Activated CD8-positive, alpha-beta T cell treated with anti-CD3 and anti-CD28 coated beads for 36 hours (primary cell): ENCODE measurements at regions not wholly inside any gene's neighbourhood (a gene's known extent, or its start where the extent isn't known, plus 50 kb on each side); places are given as distances from the start of the nearest gene placed in this dataset.

Experiments
- ATAC-seq: fragments of 200-7000 bp; cut with Tn5 transposase; one replicate; pipeline ENCODE4 v1.10.0; 2021; ENCODE audit warnings: mild to moderate bottlenecking, moderate library complexity
- CTCF ChIA-PET: fragments of 350-600 bp; sonication (Branson Sonifier 250); formaldehyde crosslinking; loops from one replicate; lab custom pipeline; 2021; ENCODE audit warnings: antibody characterized with exemption; lab: Charles Lee
- POLR2A ChIA-PET: fragments of 350-600 bp; sonication (Branson Sonifier 250); formaldehyde crosslinking; loops from one replicate; lab custom pipeline; 2021; ENCODE audit warnings: antibody characterized with exemption; lab: Charles Lee
- DNase-seq: peaks from one replicate; pipeline ENCODE4 v3.0.0-alpha.2; 2020
- H3K27ac Mint-ChIP-seq: one replicate; pipeline ENCODE4 v1.8.0; 2021; ENCODE audit warnings: mild to moderate bottlenecking, mixed read lengths
- H3K27me3 Mint-ChIP-seq: one replicate; pipeline ENCODE4 v1.8.0; 2021; ENCODE audit warnings: mixed read lengths
- H3K36me3 Mint-ChIP-seq: one replicate; pipeline ENCODE4 v1.8.0; 2021; ENCODE audit warnings: low read depth, mixed read lengths
- H3K4me1 Mint-ChIP-seq: one replicate; pipeline ENCODE4 v1.8.0; 2021; ENCODE audit warnings: low read depth, mixed read lengths
- H3K4me3 Mint-ChIP-seq: one replicate; pipeline ENCODE4 v1.8.0; 2021; ENCODE audit warnings: mild to moderate bottlenecking, moderate library complexity, mixed read lengths
- H3K9me3 Mint-ChIP-seq: one replicate; pipeline ENCODE4 v1.8.0; 2021; ENCODE audit warnings: mixed read lengths
- CTCF ChIP-seq: fragments of 200-600 bp; IDR thresholded peaks from one replicate; pipeline ENCODE4 v1.8.0; 2022; ENCODE audit warnings: antibody characterized with exemption, mild to moderate bottlenecking
- intact Hi-C: fragments of 100-400 bp; cut with micrococcal nuclease; formaldehyde crosslinking; loops from one replicate; pipeline ENCODE4 v1.10.0; 2022

GRCh38 chr18:22477222-22477621, 59.5 kb upstream of the CTAGE1 start:
- no peak for TF ChIP-seq CTCF
- Mint-ChIP-seq H3K36me3 (no peaks in the 10 kb centered on the region), H3K4me3 (no peak overlapping the region), H3K27me3 (peaks cover 2% of the 10 kb centered on the region), H3K4me1 (no peaks in the 10 kb centered on the region), H3K9me3 (no peaks in the 10 kb centered on the region), H3K27ac (no peak overlapping the region)
- ChIA-PET CTCF (no interaction called here), POLR2A (no interaction called here)
- intact Hi-C loops, result no loop called here
- no peak for DNase-seq
- ATAC-seq, result no peak

GRCh38 chr18:22482948-22483347, 65.2 kb upstream of the CTAGE1 start:
- TF ChIP-seq CTCF, result no peak
- CTCF ChIA-PET, result no interaction called here
- no peak for ATAC-seq
- H3K27ac Mint-ChIP-seq, result no peak overlapping the region
- H3K9me3 Mint-ChIP-seq, result no peaks in the 10 kb centered on the region
- H3K36me3 Mint-ChIP-seq, result no peaks in the 10 kb centered on the region
- intact Hi-C loops, result no loop called here
- POLR2A ChIA-PET, result interaction anchor here (1.2 kb wide), 1 partner anchor 14 kb away, joined by 3 read pairs; no protein-coding TSS in a partner anchor
- DNase-seq, result no peak
- H3K4me1 Mint-ChIP-seq, result no peaks in the 10 kb centered on the region
- no peaks in the 10 kb centered on the region for H3K27me3 Mint-ChIP-seq
- no peak overlapping the region for H3K4me3 Mint-ChIP-seq

GRCh38 chr18:22483407-22483806, 65.7 kb upstream of the CTAGE1 start:
- TF ChIP-seq CTCF, result no peak
- no peaks in the 10 kb centered on the region for H3K9me3 Mint-ChIP-seq
- ATAC-seq, result no peak
- no peak overlapping the region for H3K4me3 Mint-ChIP-seq
- DNase-seq, result no peak
- H3K27me3 Mint-ChIP-seq, result no peaks in the 10 kb centered on the region
- ChIA-PET CTCF (no interaction called here), POLR2A (no interaction called here)
- no peaks in the 10 kb centered on the region for H3K36me3 Mint-ChIP-seq
- intact Hi-C loops, result no loop called here
- H3K4me1 Mint-ChIP-seq, result no peaks in the 10 kb centered on the region
- H3K27ac Mint-ChIP-seq, result no peak overlapping the region

- H3K4me1 Mint-ChIP-seq, result no peaks in the 10 kb centered on the region
- DNase-seq, result no peak
- ATAC-seq, result no peak
- POLR2A ChIA-PET, result no interaction called here
- no peak for TF ChIP-seq CTCF
- intact Hi-C loops, result no loop called here
- H3K4me3 Mint-ChIP-seq, result no peak overlapping the region
- no peak overlapping the region for H3K27ac Mint-ChIP-seq
- H3K9me3 Mint-ChIP-seq, result no peaks in the 10 kb centered on the region
- H3K36me3 Mint-ChIP-seq, result no peaks in the 10 kb centered on the region
- CTCF ChIA-PET, result no interaction called here
- H3K27me3 Mint-ChIP-seq, result no peaks in the 10 kb centered on the region
Observed at GRCh38 chr18:22484471-22484870, 66.8 kb upstream of the CTAGE1 start.

- no peak overlapping the region for H3K4me3 Mint-ChIP-seq
- no peak overlapping the region for H3K27ac Mint-ChIP-seq
- intact Hi-C loops, result no loop called here
- POLR2A ChIA-PET, result no interaction called here
- TF ChIP-seq CTCF, result no peak
- no peaks in the 10 kb centered on the region for H3K4me1 Mint-ChIP-seq
- CTCF ChIA-PET, result no interaction called here
- DNase-seq (no peak), ATAC-seq (no peak)
- no peaks in the 10 kb centered on the region for H3K27me3 Mint-ChIP-seq
- H3K9me3 Mint-ChIP-seq, result no peaks in the 10 kb centered on the region
- no peaks in the 10 kb centered on the region for H3K36me3 Mint-ChIP-seq
Observed at GRCh38 chr18:22485808-22486244, 68.1 kb upstream of the CTAGE1 start.
